MM.1S (cell line): ENCODE measurements at regions not wholly inside any gene's neighbourhood (a gene's known extent, or its start where the extent isn't known, plus 50 kb on each side); places are given as distances from the start of the nearest gene placed in this dataset.

Experiments used
- DNase-seq: peaks from one replicate; pipeline ENCODE4 v3.0.0-alpha.2; 2015
- H2AFZ ChIP-seq: fragments of 300-600 bp; sonication (generic); 2 replicates; pipeline ENCODE4 v1.6.0; 2016; ENCODE audit warnings: antibody characterized with exemption, low read length
- H3F3A ChIP-seq: fragments of 300-600 bp; sonication (generic); 2 replicates; pipeline ENCODE4 v1.6.1; 2016; ENCODE audit warnings: mild to moderate bottlenecking, antibody characterized with exemption, low read length, moderate library complexity, mixed read lengths; ENCODE audit not compliant: insufficient read depth
- H3K27ac ChIP-seq: fragments of 300-600 bp; sonication (generic); 2 replicates; pipeline ENCODE4 v1.5.1; 2016; ENCODE audit warnings: mild to moderate bottlenecking, low read length
- H3K27me3 ChIP-seq: fragments of 300-600 bp; sonication (generic); replicated peaks from 2 replicates; pipeline ENCODE4 v1.6.0; 2016; ENCODE audit warnings: low read length; ENCODE audit not compliant: insufficient read depth
- H3K36me3 ChIP-seq: fragments of 300-600 bp; sonication (generic); replicated peaks from 2 replicates; pipeline ENCODE4 v1.6.1; 2016; ENCODE audit warnings: mild to moderate bottlenecking, low read length, mixed read lengths; ENCODE audit not compliant: insufficient read depth
- H3K4me1 ChIP-seq: fragments of 300-600 bp; sonication (generic); 2 replicates; pipeline ENCODE4 v1.6.1; 2016; ENCODE audit warnings: low read length, mixed read lengths
- H3K4me2 ChIP-seq: fragments of 300-600 bp; sonication (generic); 2 replicates; pipeline ENCODE4 v1.6.0; 2016; ENCODE audit warnings: low read depth, low read length
- H3K4me3 ChIP-seq: fragments of 300-600 bp; sonication (generic); 2 replicates; pipeline ENCODE4 v1.5.1; 2016; ENCODE audit warnings: low read length, mixed read lengths
- H3K79me2 ChIP-seq: fragments of 300-600 bp; sonication (generic); 2 replicates; pipeline ENCODE4 v1.6.1; 2016; ENCODE audit warnings: mixed run types, low read length, mixed read lengths
- H3K9ac ChIP-seq: fragments of 300-600 bp; sonication (generic); 2 replicates; pipeline ENCODE4 v1.6.1; 2016; ENCODE audit warnings: low read length, mixed read lengths
- H3K9me2 ChIP-seq: fragments of 300-600 bp; sonication (generic); replicated peaks from 2 replicates; pipeline ENCODE4 v1.6.1; 2016; ENCODE audit warnings: mild to moderate bottlenecking, low read length, mixed read lengths; ENCODE audit not compliant: insufficient read depth
- H3K9me3 ChIP-seq: fragments of 300-600 bp; sonication (generic); replicated peaks from 2 replicates; pipeline ENCODE4 v1.6.1; 2016; ENCODE audit warnings: mild to moderate bottlenecking, low read length, mixed read lengths; ENCODE audit not compliant: insufficient read depth
- H4K20me1 ChIP-seq: fragments of 300-600 bp; sonication (generic); 2 replicates; pipeline ENCODE4 v1.6.1; 2016; ENCODE audit warnings: mild to moderate bottlenecking, low read length, moderate library complexity, mixed read lengths; ENCODE audit not compliant: insufficient read depth
- EZH2 ChIP-seq: fragments of 300-600 bp; sonication (generic); optimal IDR thresholded peaks from 2 replicates; pipeline ENCODE3; 2017; ENCODE audit warnings: low read depth, mild to moderate bottlenecking, antibody characterized with exemption, low read length, mixed read lengths
- EZH2phosphoT487 ChIP-seq: fragments of 300-600 bp; sonication (generic); IDR thresholded peaks from 2 replicates; pipeline ENCODE4 v1.6.1; 2018; ENCODE audit warnings: antibody characterized with exemption, low read length
- TF ChIP-seq, protein P1 (sequence below): fragments of 300-600 bp; sonication (generic); IDR thresholded peaks from 2 replicates; pipeline ENCODE4 v1.5.1; 2016; ENCODE audit warnings: antibody characterized with exemption, low read length, mixed read lengths

DNA sequence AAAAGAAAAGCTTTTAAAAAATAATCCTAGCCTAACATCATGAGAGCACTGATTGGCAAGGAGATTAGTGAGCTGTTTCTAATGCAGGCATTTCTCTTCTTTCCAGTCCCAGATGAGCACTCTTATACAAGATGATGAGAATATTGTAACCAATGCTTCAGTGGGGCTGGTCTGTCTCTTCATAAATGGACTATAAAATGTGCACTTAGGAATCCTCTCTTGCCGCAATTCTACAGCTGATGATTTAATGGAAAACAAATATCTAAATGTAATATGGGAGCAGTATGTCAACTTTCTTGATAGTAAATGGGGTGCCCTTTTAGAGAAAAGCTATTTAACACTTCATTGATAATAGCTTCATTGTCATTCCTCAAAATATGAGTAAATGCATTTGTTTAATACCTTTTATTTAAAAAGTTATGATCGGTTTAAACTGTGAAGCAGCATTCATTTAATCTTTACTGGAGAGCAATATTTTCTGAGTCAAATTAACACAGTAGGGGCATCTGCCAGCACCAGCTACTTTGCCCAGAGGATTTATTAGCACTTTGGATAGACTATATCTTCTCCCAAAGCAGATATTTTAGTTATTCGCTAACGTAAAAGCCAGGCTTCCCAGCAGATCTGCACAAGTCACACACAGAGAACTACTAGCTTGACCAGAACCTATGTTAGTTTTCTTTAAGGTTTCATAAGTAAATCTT is 985.9 kb downstream of the DIPK2A start:
- Histone ChIP-seq H2AFZ (no peak overlapping the region), H3K9me3 (no peaks in the 10 kb centered on the region), H3K4me2 (no peak overlapping the region)

DNA sequence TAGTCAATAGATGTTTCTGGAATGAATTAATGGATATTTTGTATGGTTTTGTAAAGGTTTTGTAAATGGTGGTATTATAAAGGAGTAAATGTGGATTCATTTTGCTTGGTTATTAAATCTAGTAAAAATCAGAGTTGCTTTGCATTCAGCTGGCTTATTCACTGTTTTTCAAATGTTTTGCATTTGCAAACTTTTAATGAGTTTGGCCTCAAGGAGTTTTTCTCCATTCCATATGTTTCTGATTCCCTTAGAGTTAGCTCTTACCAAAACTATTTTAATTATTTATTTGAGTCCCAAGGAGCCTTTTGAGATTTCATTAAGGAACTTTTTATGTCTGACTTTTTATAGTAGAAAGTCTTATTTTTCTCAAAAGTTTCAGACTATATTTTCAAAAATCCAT is 992.2 kb downstream of the DIPK2A start:
- no peak overlapping the region for H2AFZ ChIP-seq

More for the DNA sequence above, 985.9 kb downstream of the DIPK2A start:
- Histone ChIP-seq H4K20me1 (no peaks in the 10 kb centered on the region), H3K4me3 (no peak overlapping the region), H3K36me3 (no peaks in the 10 kb centered on the region), H3K27ac (no peak overlapping the region), H3K27me3 (no peaks in the 10 kb centered on the region), H3K79me2 (no peaks in the 10 kb centered on the region), H3F3A (no peaks in the 10 kb centered on the region), H3K9ac (no peak overlapping the region), H3K4me1 (no peaks in the 10 kb centered on the region), H3K9me2 (no peaks in the 10 kb centered on the region)
- TF ChIP-seq, protein P1, sequence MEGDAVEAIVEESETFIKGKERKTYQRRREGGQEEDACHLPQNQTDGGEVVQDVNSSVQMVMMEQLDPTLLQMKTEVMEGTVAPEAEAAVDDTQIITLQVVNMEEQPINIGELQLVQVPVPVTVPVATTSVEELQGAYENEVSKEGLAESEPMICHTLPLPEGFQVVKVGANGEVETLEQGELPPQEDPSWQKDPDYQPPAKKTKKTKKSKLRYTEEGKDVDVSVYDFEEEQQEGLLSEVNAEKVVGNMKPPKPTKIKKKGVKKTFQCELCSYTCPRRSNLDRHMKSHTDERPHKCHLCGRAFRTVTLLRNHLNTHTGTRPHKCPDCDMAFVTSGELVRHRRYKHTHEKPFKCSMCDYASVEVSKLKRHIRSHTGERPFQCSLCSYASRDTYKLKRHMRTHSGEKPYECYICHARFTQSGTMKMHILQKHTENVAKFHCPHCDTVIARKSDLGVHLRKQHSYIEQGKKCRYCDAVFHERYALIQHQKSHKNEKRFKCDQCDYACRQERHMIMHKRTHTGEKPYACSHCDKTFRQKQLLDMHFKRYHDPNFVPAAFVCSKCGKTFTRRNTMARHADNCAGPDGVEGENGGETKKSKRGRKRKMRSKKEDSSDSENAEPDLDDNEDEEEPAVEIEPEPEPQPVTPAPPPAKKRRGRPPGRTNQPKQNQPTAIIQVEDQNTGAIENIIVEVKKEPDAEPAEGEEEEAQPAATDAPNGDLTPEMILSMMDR: no peak
- no peak for TF ChIP-seq EZH2phosphoT487
- TF ChIP-seq EZH2: no peak
- no peak for DNase-seq

DNA sequence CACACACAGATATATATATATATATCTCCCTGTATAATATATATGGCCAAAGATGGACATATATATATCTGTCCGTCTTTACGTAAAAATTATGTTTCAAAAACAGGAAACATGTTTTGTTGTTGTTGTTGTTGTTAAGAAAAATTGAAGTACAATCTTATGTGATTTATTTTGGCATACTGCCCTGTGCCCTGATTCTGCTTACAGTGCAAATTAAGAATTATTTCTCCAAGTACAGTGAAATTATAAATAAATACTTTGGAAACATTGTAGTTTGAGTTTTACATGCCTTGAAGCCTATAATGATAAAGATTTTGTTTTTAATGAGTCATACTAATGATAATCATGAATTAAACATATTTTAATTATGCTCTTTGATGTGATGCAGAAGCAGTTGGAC is 994.9 kb downstream of the DIPK2A start:
- no peak overlapping the region for H3K9ac ChIP-seq
- H3K4me3 ChIP-seq: no peak overlapping the region
- no peak overlapping the region for H3K4me2 ChIP-seq
- TF ChIP-seq EZH2: no peak
- no peak for TF ChIP-seq EZH2phosphoT487
- TF ChIP-seq, protein P1: no peak
- H3K9me2 ChIP-seq: no peaks in the 10 kb centered on the region
- no peaks in the 10 kb centered on the region for H3K27me3 ChIP-seq
- no peak overlapping the region for H2AFZ ChIP-seq
- H3K9me3 ChIP-seq: no peaks in the 10 kb centered on the region
- H3K4me1 ChIP-seq: no peaks in the 10 kb centered on the region
- no peaks in the 10 kb centered on the region for H3F3A ChIP-seq
- H3K27ac ChIP-seq: no peak overlapping the region
- no peaks in the 10 kb centered on the region for H4K20me1 ChIP-seq
- H3K36me3 ChIP-seq: no peaks in the 10 kb centered on the region
- no peak for DNase-seq
- H3K79me2 ChIP-seq: no peaks in the 10 kb centered on the region

More for the DNA sequence above, 992.2 kb downstream of the DIPK2A start:
- no peak for DNase-seq
- Histone ChIP-seq H3K79me2 (no peaks in the 10 kb centered on the region), H3K9me3 (no peaks in the 10 kb centered on the region), H3K4me3 (no peak overlapping the region), H4K20me1 (no peaks in the 10 kb centered on the region), H3K36me3 (no peaks in the 10 kb centered on the region), H3K4me1 (no peaks in the 10 kb centered on the region), H3K27me3 (no peaks in the 10 kb centered on the region), H3K9me2 (no peaks in the 10 kb centered on the region), H3F3A (no peaks in the 10 kb centered on the region), H3K27ac (no peak overlapping the region), H3K9ac (no peak overlapping the region), H3K4me2 (no peak overlapping the region)
- TF ChIP-seq EZH2phosphoT487 (no peak), EZH2 (no peak)
- TF ChIP-seq, protein P1: no peak
